ENCODE measurements at regions not wholly inside any gene's neighbourhood (a gene's known extent, or its start where the extent isn't known, plus 50 kb on each side); places are given as distances from the start of the nearest gene placed in this dataset.
"Not testable (repeated sequence)": the region's sequence is repeated elsewhere in the genome, so short reads cannot be mapped to it uniquely, and the experiment has no call there.

DNA sequence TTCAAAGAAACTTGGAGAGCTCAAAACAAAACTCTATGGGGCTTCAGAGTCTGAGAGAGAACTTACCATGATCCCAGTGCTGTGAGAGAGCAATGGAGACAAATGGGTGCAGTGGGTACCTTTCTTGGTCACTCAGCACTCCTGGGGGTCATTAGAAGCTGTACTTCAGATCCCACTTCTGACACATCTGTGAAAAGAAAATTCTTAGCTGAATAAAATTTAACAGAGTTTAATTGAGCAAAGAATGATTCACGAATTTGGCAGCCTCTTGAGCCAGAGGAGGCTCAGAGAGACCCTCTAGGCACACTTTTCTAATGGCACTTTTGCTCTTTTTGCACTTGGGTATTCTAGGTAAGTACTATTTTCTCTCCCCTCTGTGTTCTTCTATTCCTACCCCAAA lies 96.8 kb upstream of the SYT10 start:
- no peak for DNase-seq (ENCODE audit: low read depth)
- TF ChIP-seq, protein P1, sequence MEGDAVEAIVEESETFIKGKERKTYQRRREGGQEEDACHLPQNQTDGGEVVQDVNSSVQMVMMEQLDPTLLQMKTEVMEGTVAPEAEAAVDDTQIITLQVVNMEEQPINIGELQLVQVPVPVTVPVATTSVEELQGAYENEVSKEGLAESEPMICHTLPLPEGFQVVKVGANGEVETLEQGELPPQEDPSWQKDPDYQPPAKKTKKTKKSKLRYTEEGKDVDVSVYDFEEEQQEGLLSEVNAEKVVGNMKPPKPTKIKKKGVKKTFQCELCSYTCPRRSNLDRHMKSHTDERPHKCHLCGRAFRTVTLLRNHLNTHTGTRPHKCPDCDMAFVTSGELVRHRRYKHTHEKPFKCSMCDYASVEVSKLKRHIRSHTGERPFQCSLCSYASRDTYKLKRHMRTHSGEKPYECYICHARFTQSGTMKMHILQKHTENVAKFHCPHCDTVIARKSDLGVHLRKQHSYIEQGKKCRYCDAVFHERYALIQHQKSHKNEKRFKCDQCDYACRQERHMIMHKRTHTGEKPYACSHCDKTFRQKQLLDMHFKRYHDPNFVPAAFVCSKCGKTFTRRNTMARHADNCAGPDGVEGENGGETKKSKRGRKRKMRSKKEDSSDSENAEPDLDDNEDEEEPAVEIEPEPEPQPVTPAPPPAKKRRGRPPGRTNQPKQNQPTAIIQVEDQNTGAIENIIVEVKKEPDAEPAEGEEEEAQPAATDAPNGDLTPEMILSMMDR (IDR thresholded peaks at IDR 0.05; ENCODE audit: low read length, missing control alignments) = no peak
- no peak overlapping the region for H3K4me3 ChIP-seq (replicated peaks; ENCODE audit: low read depth, low read length)

DNA sequence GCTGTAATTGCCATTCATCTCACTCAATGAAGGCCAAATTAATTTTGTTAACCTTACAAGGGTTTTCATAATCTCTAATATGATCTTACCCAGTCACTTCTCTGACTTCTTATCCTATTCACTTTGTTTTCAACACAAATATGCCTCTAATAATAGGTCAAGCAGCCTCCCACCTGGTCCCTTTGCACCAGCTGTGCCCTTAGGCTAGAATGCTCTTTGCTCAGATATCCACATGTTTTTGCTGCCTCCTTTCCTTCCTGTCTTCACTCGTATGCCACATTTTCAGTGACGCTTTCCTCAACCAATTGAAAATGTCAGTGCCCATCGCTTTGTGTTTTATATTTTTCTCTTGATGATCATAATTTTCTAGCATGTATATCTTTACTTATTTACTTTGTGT lies 106.4 kb upstream of the SYT10 start:
- DNase-seq (ENCODE audit: low read depth) = no peak
- TF ChIP-seq, protein P1 (IDR thresholded peaks at IDR 0.05; ENCODE audit: low read length, missing control alignments) = no peak
- no peak overlapping the region for H3K4me3 ChIP-seq (replicated peaks; ENCODE audit: low read depth, low read length)

DNA sequence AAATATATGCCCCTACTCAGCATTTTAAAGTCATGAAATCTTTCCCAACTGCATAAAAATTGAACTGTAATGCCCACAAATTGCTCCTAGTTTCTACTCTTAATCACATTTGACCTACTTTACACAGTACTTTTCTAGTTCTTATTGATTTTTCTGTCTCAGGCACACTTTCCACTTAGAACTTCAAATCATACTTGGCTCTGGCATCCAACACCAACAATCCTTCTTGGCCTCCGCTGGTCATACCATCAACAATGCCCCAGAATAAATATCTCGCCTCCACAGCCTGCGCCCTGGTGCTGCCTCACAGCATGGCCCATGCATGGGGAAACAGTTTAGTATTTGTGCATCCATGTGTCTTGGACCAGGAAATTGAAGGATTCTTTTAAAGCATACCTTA lies 107.5 kb upstream of the SYT10 start:
- no peak for DNase-seq (ENCODE audit: low read depth)
- TF ChIP-seq, protein P1 (IDR thresholded peaks at IDR 0.05; ENCODE audit: low read length, missing control alignments) = no peak

DNA sequence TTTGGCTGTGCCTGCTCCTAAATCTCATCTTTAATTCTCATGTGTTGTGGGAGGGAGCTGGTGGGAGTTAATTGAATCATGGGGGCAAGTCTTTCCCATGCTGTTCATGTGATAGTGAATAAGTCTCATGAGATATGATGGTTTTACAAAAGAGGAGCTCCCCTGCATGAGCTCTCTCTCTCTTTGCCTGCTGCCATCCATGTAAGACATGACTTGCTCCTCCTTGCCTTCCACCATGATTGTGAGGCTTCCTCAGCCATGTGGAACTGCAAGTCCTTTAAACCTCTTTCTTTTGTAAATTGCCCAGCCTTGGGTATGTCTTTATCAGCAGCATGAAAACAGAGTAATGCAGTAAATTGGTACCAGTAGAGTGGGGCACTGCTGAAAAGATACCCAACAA lies 110.6 kb upstream of the SYT10 start:
- H3K4me3 ChIP-seq (replicated peaks; ENCODE audit: low read depth, low read length); DNase-seq (ENCODE audit: low read depth): not testable (repeated sequence)

More for the DNA sequence above, 107.5 kb upstream of the SYT10 start:
- H3K4me3 ChIP-seq (replicated peaks; ENCODE audit: low read depth, low read length) = no peak overlapping the region

DNA sequence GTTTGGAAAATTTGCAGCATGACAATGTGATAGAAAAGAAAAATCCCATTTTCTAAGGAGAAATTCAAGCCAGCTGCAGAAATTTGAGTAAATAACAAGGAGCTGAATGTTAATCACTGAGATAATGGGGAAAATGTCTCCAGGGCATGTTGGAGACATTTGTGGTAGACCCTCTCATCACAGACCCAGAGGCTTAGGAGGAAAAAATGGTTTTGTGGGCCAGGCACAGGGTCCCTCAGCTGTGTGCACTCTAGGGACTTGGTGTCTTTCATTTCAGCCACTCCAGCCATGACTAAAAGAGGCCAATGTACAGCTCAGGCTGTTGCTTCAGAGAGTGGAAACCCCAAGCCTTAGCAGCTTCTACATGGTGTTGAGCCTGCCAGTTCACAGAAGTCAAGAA lies 111.4 kb upstream of the SYT10 start:
- DNase-seq (ENCODE audit: low read depth) = no peak
- TF ChIP-seq, protein P1 (IDR thresholded peaks at IDR 0.05; ENCODE audit: low read length, missing control alignments) = no peak

DNA sequence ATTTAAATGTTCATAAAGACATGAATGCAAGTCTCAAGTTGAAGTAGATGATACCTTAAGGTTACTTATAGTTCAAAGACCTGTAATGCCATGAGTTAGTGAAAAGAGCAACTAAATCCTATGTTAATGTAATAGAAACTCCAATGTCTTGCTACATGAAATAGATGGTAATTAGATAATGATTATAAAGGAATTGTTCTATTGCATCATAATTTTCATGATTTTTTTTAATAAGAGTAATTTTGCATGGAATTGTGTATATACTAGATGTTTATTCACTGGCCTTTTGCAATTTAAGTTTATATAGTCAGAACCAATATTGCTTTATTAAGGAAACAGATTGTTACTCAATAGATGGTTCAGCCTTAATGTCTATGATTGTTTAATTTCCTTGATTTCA lies 115.5 kb upstream of the SYT10 start:
- no peak overlapping the region for H3K4me3 ChIP-seq (replicated peaks; ENCODE audit: low read depth, low read length)
- TF ChIP-seq, protein P1 (IDR thresholded peaks at IDR 0.05; ENCODE audit: low read length, missing control alignments) = no peak
- DNase-seq (ENCODE audit: low read depth) = no peak

More for the DNA sequence above, 111.4 kb upstream of the SYT10 start:
- no peak overlapping the region for H3K4me3 ChIP-seq (replicated peaks; ENCODE audit: low read depth, low read length)

DNA sequence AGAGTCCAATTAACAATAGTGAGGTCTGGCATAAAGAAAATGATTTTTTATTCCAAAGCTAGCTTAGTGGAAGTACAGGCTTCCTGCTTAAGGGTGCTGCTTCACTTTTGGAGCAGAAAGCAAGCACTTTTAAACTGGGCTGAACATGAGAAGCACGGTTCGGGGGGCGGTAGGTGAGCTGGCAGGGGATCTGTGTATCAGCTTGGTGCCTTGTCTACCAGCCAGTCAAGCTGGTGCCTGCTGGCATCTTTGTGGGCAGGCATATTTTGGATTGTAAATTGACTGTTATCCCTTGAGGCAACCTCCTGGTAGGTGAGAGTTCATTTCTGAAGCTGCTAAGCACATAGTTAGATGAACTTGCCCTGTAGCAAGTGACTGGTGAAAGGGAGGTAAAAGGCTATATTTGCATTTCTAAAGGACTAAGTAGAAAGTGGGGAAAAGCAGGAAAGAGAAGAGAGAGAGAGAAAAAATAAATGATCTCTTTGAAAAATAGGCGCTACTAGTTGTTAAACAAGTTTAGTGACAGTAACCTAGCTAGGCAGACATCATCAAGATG lies 121.1 kb upstream of the SYT10 start:
- no peak for DNase-seq (ENCODE audit: low read depth)
- no peak overlapping the region for H3K4me3 ChIP-seq (replicated peaks; ENCODE audit: low read depth, low read length)
- TF ChIP-seq, protein P1 (IDR thresholded peaks at IDR 0.05; ENCODE audit: low read length, missing control alignments) = no peak
